IMR-90 (cell line): ENCODE measurements at regions not wholly inside any gene's neighbourhood (a gene's known extent, or its start where the extent isn't known, plus 50 kb on each side); places are given as distances from the start of the nearest gene placed in this dataset.

Experiments used
- ATAC-seq: fragments of 200-7000 bp; cut with Tn5 transposase; 2 replicates; pipeline ENCODE4 v1.9.1; 2020; ENCODE audit warnings: low read depth, mild to moderate bottlenecking, moderate library complexity
- BruUV-seq: library from RNA; stranded (reverse); fragments of 400-500 nt; replicated peaks from 2 replicates; lab custom pipeline; 2021; lab: Mats Ljungman, UMichigan
- CTCF ChIA-PET: fragments of 300-600 bp; formaldehyde crosslinking; extraction: SDS; loops from one replicate; lab custom pipeline; 2021; ENCODE audit warnings: antibody characterized with exemption; lab: Yijun Ruan, JAX
- POLR2A ChIA-PET: fragments of 300-600 bp; sonication (Branson Sonifier 250); formaldehyde crosslinking; loops from one replicate; lab custom pipeline; 2022; ENCODE audit warnings: antibody characterized with exemption; ENCODE audit not compliant: unreplicated experiment; lab: Charles Lee
- DNase-seq: peaks from one replicate; pipeline ENCODE4 v3.0.0; 2013
- H2AFZ ChIP-seq: replicated peaks from 2 replicates; pipeline ENCODE3; 2013; ENCODE audit warnings: low read length, mild to moderate bottlenecking; ENCODE audit not compliant: poor library complexity
- H2AK5ac ChIP-seq: 2 replicates; pipeline ENCODE4 v1.6.1; 2013; ENCODE audit warnings: low read depth, low read length, inconsistent platforms
- H2AK9ac ChIP-seq: replicated peaks from 2 replicates; pipeline ENCODE3; 2013; ENCODE audit warnings: mild to moderate bottlenecking, low read depth, low read length, moderate library complexity; ENCODE audit not compliant: poor library complexity
- H2BK120ac ChIP-seq: 2 replicates; pipeline ENCODE4 v1.6.1; 2013; ENCODE audit warnings: low read depth, low read length, inconsistent platforms
- H2BK15ac ChIP-seq: 3 replicates; pipeline ENCODE4 v1.6.1; 2013; ENCODE audit warnings: low read depth, low read length, inconsistent platforms
- H2BK20ac ChIP-seq: 2 replicates; pipeline ENCODE4 v1.6.1; 2013; ENCODE audit warnings: low read depth, mild to moderate bottlenecking, inconsistent platforms, low read length, moderate library complexity
- H2BK5ac ChIP-seq: 2 replicates; pipeline ENCODE4 v1.6.1; 2013; ENCODE audit warnings: mild to moderate bottlenecking, low read depth, low read length, inconsistent platforms; ENCODE audit not compliant: poor library complexity, severe bottlenecking
- H3K14ac ChIP-seq: replicated peaks from 2 replicates; pipeline ENCODE4 v1.6.1; 2013; ENCODE audit warnings: low read depth, low read length, inconsistent platforms
- H3K18ac ChIP-seq: 2 replicates; pipeline ENCODE4 v1.6.1; 2013; ENCODE audit warnings: low read depth, low read length, control low read depth
- H3K23ac ChIP-seq: 2 replicates; pipeline ENCODE4 v1.6.1; 2013; ENCODE audit warnings: low read depth, low read length, inconsistent platforms
- H3K27ac ChIP-seq: 2 replicates; pipeline ENCODE4 v1.5.1; 2013; ENCODE audit warnings: mild to moderate bottlenecking, control low read depth, low read length; ENCODE audit not compliant: insufficient read depth
- H3K27me3 ChIP-seq: 2 replicates; pipeline ENCODE4 v1.6.1; 2013; ENCODE audit warnings: low read length; ENCODE audit not compliant: control insufficient read depth, insufficient read depth
- H3K36me3 ChIP-seq: 2 replicates; pipeline ENCODE4 v1.6.1; 2013; ENCODE audit warnings: low read length, mixed read lengths; ENCODE audit not compliant: control insufficient read depth, insufficient read depth
- H3K4ac ChIP-seq: 2 replicates; pipeline ENCODE4 v1.6.1; 2013; ENCODE audit warnings: low read depth, low read length, inconsistent platforms
- H3K4me1 ChIP-seq: 2 replicates; pipeline ENCODE4 v1.6.1; 2013; ENCODE audit warnings: low read length, mixed read lengths; ENCODE audit not compliant: control insufficient read depth, insufficient read depth
- H3K4me2 ChIP-seq: 2 replicates; pipeline ENCODE4 v1.6.1; 2013; ENCODE audit warnings: low read depth, mild to moderate bottlenecking, control low read depth, low read length, moderate library complexity
- H3K4me3 ChIP-seq: 2 replicates; pipeline ENCODE4 v1.5.1; 2013; ENCODE audit warnings: low read depth, mild to moderate bottlenecking, control low read depth, low read length, moderate library complexity; ENCODE audit not compliant: insufficient read depth
- H3K56ac ChIP-seq: 2 replicates; pipeline ENCODE4 v1.6.1; 2013; ENCODE audit warnings: low read length, inconsistent platforms; ENCODE audit not compliant: insufficient read depth; ENCODE audit errors: extremely low read depth
- H3K79me1 ChIP-seq, 2 experiments: 2 replicates each; pipeline ENCODE4 v1.6.1; 2013; ENCODE audit warnings: low read length in 2 of 2, inconsistent platforms in 1 of 2, low read depth in 1 of 2
- H3K9ac ChIP-seq: 2 replicates; pipeline ENCODE4 v1.6.1; 2013; ENCODE audit warnings: low read depth, low read length, control low read depth
- H3K9me1 ChIP-seq: 2 replicates; pipeline ENCODE4 v1.6.1; 2013; ENCODE audit warnings: low read length, inconsistent platforms; ENCODE audit not compliant: insufficient read depth
- H3K9me3 ChIP-seq: 2 replicates; pipeline ENCODE4 v1.6.1; 2013; ENCODE audit warnings: low read length; ENCODE audit not compliant: control insufficient read depth, insufficient read depth
- H4K20me1 ChIP-seq: 2 replicates; pipeline ENCODE4 v1.6.1; 2013; ENCODE audit warnings: low read length, inconsistent platforms; ENCODE audit not compliant: insufficient read depth
- H4K5ac ChIP-seq: 2 replicates; pipeline ENCODE4 v1.6.1; 2013; ENCODE audit warnings: mild to moderate bottlenecking, low read depth, low read length, control low read depth
- H4K8ac ChIP-seq, 2 experiments: 2 replicates each; pipeline ENCODE4 v1.6.1; 2013; ENCODE audit warnings: low read depth in 2 of 2, low read length in 2 of 2, control low read depth in 1 of 2, inconsistent platforms in 1 of 2
- H4K91ac ChIP-seq: 2 replicates; pipeline ENCODE4 v1.6.1; 2013; ENCODE audit warnings: low read depth, low read length, inconsistent platforms; ENCODE audit not compliant: insufficient read depth
- CEBPB ChIP-seq: IDR thresholded peaks from 2 replicates; pipeline ENCODE4 v1.6.1; 2012; ENCODE audit warnings: low read depth, low read length, improper control_type of control experiment
- FOS ChIP-seq: fragments of 150-350 bp; IDR thresholded peaks from 2 replicates; pipeline ENCODE4 v1.6.1; 2016; ENCODE audit warnings: low read depth, low read length
- MAFK ChIP-seq: IDR thresholded peaks from 2 replicates; pipeline ENCODE4 v1.6.1; 2012; ENCODE audit warnings: low read depth, low read length, improper control_type of control experiment
- NFE2L2 ChIP-seq: fragments of 150-350 bp; IDR thresholded peaks from 2 replicates; pipeline ENCODE4 v1.6.1; 2016; ENCODE audit warnings: low read depth, mild to moderate bottlenecking, low read length
- POLR2A ChIP-seq: IDR thresholded peaks from 2 replicates; pipeline ENCODE4 v1.6.1; 2012; ENCODE audit warnings: mild to moderate bottlenecking, low read depth, low read length
- RCOR1 ChIP-seq: IDR thresholded peaks from 2 replicates; pipeline ENCODE4 v1.6.1; 2012; ENCODE audit warnings: mild to moderate bottlenecking, low read length, improper control_type of control experiment; ENCODE audit not compliant: insufficient replicate concordance
- RFX5 ChIP-seq: IDR thresholded peaks from 2 replicates; pipeline ENCODE4 v1.8.0; 2012; ENCODE audit warnings: low read depth, mild to moderate bottlenecking, low read length, moderate library complexity
- SMC3 ChIP-seq: fragments of 150-350 bp; IDR thresholded peaks from 2 replicates; pipeline ENCODE4 v1.6.1; 2016; ENCODE audit warnings: low read depth, mild to moderate bottlenecking, antibody characterized with exemption, low read length, moderate library complexity
- WGBS, 2 experiments: methylation state at CpG; one replicate each; pipeline versions ENCODE4 v1.1.5 to v1.1.7; 2013; ENCODE audit warnings: missing lambda C conversion rate in 2 of 2; ENCODE audit not compliant: insufficient read length in 1 of 2; ENCODE audit errors: extremely low coverage in 2 of 2; 5-methylcytosine and 5-hydroxymethylcytosine counted together
- dilution Hi-C: fragments of 300-500 bp; cut with HindIII; formaldehyde crosslinking; loops from one replicate; pipeline ENCODE4 v1.14.3; 2018; ENCODE audit warnings: low sequenced_read_pairs; ENCODE audit not compliant: unreplicated experiment
- in situ Hi-C: fragments of 300-500 bp; cut with MboI; formaldehyde crosslinking; loops from 3 replicates; pipeline ENCODE4 v1.14.3; 2019; ENCODE audit warnings: low sequenced_read_pairs, inconsistent platforms, mixed read lengths
- intact Hi-C: fragments of 100-400 bp; cut with micrococcal nuclease; formaldehyde crosslinking; loops from 2 replicates; pipeline ENCODE4 v1.10.0; 2022

GRCh38 chr16:79847101-79847500 lies 246.6 kb upstream of the MAF start:
- H3K79me1 ChIP-seq, result no peaks in the 10 kb centered on the region
- H2BK5ac ChIP-seq, result no peak overlapping the region
- H2AK9ac ChIP-seq, result no peak overlapping the region
- H2AK5ac ChIP-seq, result no peak overlapping the region
- no peak overlapping the region for H4K8ac ChIP-seq
- H3K14ac ChIP-seq, result no peak overlapping the region
- 47% methylated on average over 4 of the region's 7 CpGs; no CpG with 5 or more reads in 1 of the 2 experiments for WGBS, 2 experiments
- no peak overlapping the region for H2AFZ ChIP-seq
- H3K36me3 ChIP-seq, result no peaks in the 10 kb centered on the region
- no peak overlapping the region for H3K4me2 ChIP-seq
- no peaks in the 10 kb centered on the region for H4K20me1 ChIP-seq
- ChIA-PET CTCF (no interaction called here), POLR2A (no interaction called here)
- H3K9me1 ChIP-seq, result no peaks in the 10 kb centered on the region
- intact Hi-C loops, result no loop called here
- H3K4me1 ChIP-seq, result no peaks in the 10 kb centered on the region
- no peak overlapping the region for H3K4me3 ChIP-seq
- no peak overlapping the region for H2BK15ac ChIP-seq
- H4K91ac ChIP-seq, result no peak overlapping the region
- H2BK20ac ChIP-seq, result no peak overlapping the region
- no TSS peak for BruUV-seq
- H3K23ac ChIP-seq, result no peak overlapping the region
- H3K27me3 ChIP-seq, result no peaks in the 10 kb centered on the region
- no peak overlapping the region for H3K18ac ChIP-seq
- no peak overlapping the region for H3K4ac ChIP-seq
- H3K56ac ChIP-seq, result no peak overlapping the region
- H3K9me3 ChIP-seq, result peaks cover 40% of the 10 kb centered on the region
- ATAC-seq (no peak), DNase-seq (no peak)
- in situ Hi-C loops, result no loop called here
- H3K9ac ChIP-seq, result no peak overlapping the region
- H2BK120ac ChIP-seq, result no peak overlapping the region
- dilution Hi-C loops, result no loop called here
- H3K27ac ChIP-seq, result no peak overlapping the region
- TF ChIP-seq FOS (no peak), RCOR1 (no peak), CEBPB (no peak), RFX5 (no peak), POLR2A (no peak), SMC3 (no peak), NFE2L2 (no peak), MAFK (no peak)
- no peak overlapping the region for H4K5ac ChIP-seq
